ENCODE measurements at regions not wholly inside any gene's neighbourhood (a gene's known extent, or its start where the extent isn't known, plus 50 kb on each side); places are given as distances from the start of the nearest gene placed in this dataset.
"Not testable (repeated sequence)": the region's sequence is repeated elsewhere in the genome, so short reads cannot be mapped to it uniquely, and the experiment has no call there.

DNA sequence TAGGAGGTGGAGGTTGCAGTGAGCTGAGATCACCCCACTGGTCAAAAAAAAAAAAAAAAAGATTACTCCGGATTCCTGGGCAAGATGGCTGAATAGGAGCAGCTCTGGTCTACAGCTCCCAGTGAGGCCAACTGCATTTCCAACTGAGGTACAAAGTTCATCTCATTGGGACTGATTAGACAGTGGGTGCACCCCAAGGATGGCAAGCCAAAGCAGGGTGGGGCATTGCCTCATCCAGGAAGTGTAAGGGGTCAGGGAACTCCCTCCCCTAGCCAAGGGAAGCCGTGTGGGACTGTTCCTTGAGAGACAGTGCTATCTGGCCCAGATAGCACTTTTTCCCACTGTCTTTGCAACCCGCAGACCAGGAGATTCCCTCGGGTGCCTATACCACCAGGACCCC is 70.7 kb downstream of the CARTPT start:
- WGBS, result 87% methylated on average over 4 of the region's 4 CpGs
- Histone ChIP-seq H3K9me3 (peaks cover 0 to 7% (median 2%) of the 10 kb centered on the region in 4 donors), H3K27ac (replicated peaks in 1 of 4) (no peak overlapping the region), H3K27me3 (no peaks in the 10 kb centered on the region), H3K4me1 (no peaks in the 10 kb centered on the region), H3K4me3 (no peak overlapping the region), H3K36me3 (no peaks in the 10 kb centered on the region)
- intact Hi-C loops (cut with DNase I), result no loop called here
- DNase-seq (ENCODE audit: extremely low spot score), result no peak
- TF ChIP-seq POLR2AphosphoS5 (IDR thresholded peaks at IDR 0.05) (no peak), EP300 (IDR thresholded peaks at IDR 0.05) (no peak), POLR2A (IDR thresholded peaks at IDR 0.05; ENCODE audit: low read depth) (no peak)
- TF ChIP-seq, protein P1, sequence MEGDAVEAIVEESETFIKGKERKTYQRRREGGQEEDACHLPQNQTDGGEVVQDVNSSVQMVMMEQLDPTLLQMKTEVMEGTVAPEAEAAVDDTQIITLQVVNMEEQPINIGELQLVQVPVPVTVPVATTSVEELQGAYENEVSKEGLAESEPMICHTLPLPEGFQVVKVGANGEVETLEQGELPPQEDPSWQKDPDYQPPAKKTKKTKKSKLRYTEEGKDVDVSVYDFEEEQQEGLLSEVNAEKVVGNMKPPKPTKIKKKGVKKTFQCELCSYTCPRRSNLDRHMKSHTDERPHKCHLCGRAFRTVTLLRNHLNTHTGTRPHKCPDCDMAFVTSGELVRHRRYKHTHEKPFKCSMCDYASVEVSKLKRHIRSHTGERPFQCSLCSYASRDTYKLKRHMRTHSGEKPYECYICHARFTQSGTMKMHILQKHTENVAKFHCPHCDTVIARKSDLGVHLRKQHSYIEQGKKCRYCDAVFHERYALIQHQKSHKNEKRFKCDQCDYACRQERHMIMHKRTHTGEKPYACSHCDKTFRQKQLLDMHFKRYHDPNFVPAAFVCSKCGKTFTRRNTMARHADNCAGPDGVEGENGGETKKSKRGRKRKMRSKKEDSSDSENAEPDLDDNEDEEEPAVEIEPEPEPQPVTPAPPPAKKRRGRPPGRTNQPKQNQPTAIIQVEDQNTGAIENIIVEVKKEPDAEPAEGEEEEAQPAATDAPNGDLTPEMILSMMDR (IDR thresholded peaks at IDR 0.05), result no peak

DNA sequence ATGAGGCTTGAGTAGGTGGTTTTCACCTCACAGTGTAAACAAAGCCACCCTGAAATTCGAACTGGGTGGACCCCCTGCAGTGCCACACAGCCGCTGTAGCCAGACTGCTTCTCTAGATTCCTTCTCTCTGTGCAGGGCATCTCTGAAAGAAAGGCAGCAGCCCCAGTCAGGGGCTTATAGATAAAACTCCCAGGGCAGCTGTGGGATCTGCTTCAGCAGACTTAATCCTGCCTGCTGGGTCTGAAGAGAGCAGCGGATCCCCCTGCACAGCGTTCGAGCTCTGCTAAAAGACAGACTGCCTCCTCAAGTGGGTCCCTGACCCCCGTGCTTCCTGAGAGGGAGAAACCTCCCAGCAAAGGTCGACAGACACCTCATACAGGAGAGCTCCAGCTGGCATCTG is 71.4 kb downstream of the CARTPT start:
- H3K4me1 ChIP-seq, result no peaks in the 10 kb centered on the region
- no peak for TF ChIP-seq POLR2AphosphoS5 (IDR thresholded peaks at IDR 0.05)
- TF ChIP-seq POLR2A (IDR thresholded peaks at IDR 0.05; ENCODE audit: low read depth), result no peak
- TF ChIP-seq, protein P1 (IDR thresholded peaks at IDR 0.05), result no peak
- TF ChIP-seq EP300 (IDR thresholded peaks at IDR 0.05), result no peak
- no peaks in the 10 kb centered on the region for H3K36me3 ChIP-seq
- intact Hi-C loops (cut with DNase I), result no loop called here
- no peaks in the 10 kb centered on the region for H3K27me3 ChIP-seq
- 57% methylated on average over 5 of the region's 7 CpGs for WGBS
- H3K27ac ChIP-seq (replicated peaks in 1 of 4), result no peak overlapping the region
- H3K4me3 ChIP-seq, result no peak overlapping the region
- H3K9me3 ChIP-seq, result peaks cover 0 to 7% (median 2%) of the 10 kb centered on the region in 4 donors
- no peak for DNase-seq (ENCODE audit: extremely low spot score)

DNA sequence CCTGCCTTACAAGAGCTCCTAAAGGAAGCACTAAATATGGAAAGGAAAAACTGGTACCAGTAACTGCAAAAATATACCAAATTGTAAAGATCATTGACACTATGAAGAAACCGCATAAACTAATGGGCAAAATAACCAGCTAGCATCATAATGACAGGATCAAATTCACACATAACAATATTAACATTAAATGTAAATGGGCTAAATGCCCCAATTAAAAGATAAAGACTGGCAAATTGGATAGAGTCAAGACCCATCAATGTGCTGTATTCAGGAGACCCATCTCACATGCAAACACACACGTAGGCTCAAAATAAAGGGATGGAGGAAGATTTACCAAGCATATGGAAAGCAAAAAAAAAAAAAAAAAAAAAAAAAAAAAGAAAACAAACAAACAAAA is 73.0 kb downstream of the CARTPT start:
- H3K36me3 ChIP-seq; H3K27ac ChIP-seq (replicated peaks in 1 of 4); intact Hi-C loops (cut with DNase I); H3K4me3 ChIP-seq; DNase-seq (ENCODE audit: extremely low spot score); H3K4me1 ChIP-seq; H3K9me3 ChIP-seq; H3K27me3 ChIP-seq: not testable (repeated sequence)
- 90% methylated on average over 2 of the region's 2 CpGs for WGBS

DNA sequence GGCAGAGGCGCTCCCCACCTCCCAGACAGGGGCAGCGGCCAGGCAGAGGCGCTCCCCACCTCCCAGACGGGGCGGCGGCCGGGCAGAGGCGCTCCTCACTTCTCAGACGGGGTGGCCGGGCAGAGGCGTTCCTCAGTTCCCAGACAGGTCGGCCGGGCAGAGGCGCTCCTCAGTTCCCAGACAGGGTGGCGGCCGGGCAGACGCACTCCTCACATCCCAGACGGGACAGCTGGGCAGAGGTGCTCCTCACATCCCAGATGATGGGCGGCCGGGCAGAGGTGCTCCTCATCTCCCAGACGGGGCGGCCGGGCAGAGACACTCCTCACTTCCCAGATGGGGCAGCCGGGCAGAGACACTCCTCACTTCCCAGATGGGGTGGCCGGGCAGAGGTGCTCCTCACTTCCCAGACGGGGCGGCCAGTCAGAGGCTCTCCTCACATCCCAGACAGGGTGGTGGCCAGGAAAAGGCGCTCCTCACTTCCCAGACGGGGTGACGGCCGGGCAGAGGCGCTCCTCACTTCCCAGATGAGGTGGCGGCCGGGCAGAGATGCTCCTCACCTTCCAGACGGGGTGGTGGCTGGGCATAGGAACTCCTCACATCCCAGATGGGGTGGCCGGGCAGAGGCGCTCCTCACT is 75.1 kb downstream of the CARTPT start:
- Histone ChIP-seq H3K36me3 (no peaks in the 10 kb centered on the region), H3K27ac (replicated peaks in 1 of 4) (no peak overlapping the region), H3K9me3 (peaks cover 0 to 7% (median 2%) of the 10 kb centered on the region in 4 donors), H3K27me3 (no peaks in the 10 kb centered on the region), H3K4me3 (no peak overlapping the region), H3K4me1 (no peaks in the 10 kb centered on the region)
- WGBS, result 91% methylated on average over 17 of the region's 37 CpGs
- intact Hi-C loops (cut with DNase I), result no loop called here
- no peak for DNase-seq (ENCODE audit: extremely low spot score)
- TF ChIP-seq POLR2AphosphoS5 (IDR thresholded peaks at IDR 0.05), result no peak

DNA sequence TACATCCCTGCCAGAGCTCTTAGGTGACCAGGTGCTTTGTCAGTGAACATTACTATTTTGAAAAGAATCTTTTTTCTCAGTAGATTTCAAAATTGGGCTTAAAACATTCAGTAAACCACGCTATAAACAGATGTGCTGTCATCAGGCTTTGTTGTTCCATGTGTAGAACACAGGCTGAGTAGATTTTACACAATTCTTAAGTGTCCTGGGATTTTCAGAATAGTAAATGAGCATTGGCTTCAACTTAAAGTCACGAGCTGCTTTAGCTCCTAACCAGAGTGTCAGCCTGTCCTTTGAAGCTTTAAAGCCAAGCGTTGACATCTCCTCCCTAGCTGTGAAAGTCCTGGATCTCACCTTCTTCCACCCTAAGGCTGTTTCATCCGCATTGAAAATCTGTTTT is 83.6 kb downstream of the CARTPT start:
- TF ChIP-seq EP300 (IDR thresholded peaks at IDR 0.05), result no peak
- TF ChIP-seq, protein P1 (IDR thresholded peaks at IDR 0.05), result no peak
- no peak for TF ChIP-seq POLR2AphosphoS5 (IDR thresholded peaks at IDR 0.05)
- TF ChIP-seq POLR2A (IDR thresholded peaks at IDR 0.05; ENCODE audit: low read depth), result no peak

DNA sequence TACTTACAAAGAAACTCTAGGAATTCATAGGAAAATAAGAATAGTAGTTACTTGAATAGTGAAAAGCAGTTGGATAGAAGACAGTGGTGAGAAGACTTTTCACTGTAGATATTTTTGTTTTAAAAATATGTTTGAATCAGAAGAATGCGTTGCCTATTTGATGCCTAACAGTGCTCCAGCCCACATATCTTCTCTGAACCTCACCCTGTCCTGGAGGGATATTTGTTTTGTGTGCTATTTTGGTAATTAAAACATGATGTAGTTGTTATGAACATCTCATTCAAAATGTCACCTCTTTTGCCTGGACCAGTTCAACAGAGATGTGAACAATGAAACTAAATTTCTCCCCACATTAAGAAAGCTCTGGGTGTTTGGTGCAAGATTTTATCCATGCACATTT is 87.6 kb downstream of the CARTPT start:
- Histone ChIP-seq H3K36me3 (no peaks in the 10 kb centered on the region), H3K9me3 (no peaks in the 10 kb centered on the region), H3K4me1 (peaks cover 9 to 24% (median 18%) of the 10 kb centered on the region in 4 donors), H3K27ac (replicated peaks in 1 of 4) (no peak overlapping the region), H3K4me3 (no peak overlapping the region), H3K27me3 (no peaks in the 10 kb centered on the region)
- DNase-seq (ENCODE audit: extremely low spot score), result no peak
- WGBS, result 90% methylated on average over 1 of the region's 1 CpG
- TF ChIP-seq POLR2A (IDR thresholded peaks at IDR 0.05; ENCODE audit: low read depth), result no peak
- no peak for TF ChIP-seq POLR2AphosphoS5 (IDR thresholded peaks at IDR 0.05)
- no peak for TF ChIP-seq EP300 (IDR thresholded peaks at IDR 0.05)
- TF ChIP-seq, protein P1 (IDR thresholded peaks at IDR 0.05), result no peak
- intact Hi-C loops (cut with DNase I), result no loop called here

More for the DNA sequence above, 83.6 kb downstream of the CARTPT start:
- Histone ChIP-seq H3K36me3 (no peaks in the 10 kb centered on the region), H3K4me1 (no peaks in the 10 kb centered on the region), H3K27me3 (no peaks in the 10 kb centered on the region), H3K27ac (replicated peaks in 1 of 4) (no peak overlapping the region), H3K9me3 (no peaks in the 10 kb centered on the region), H3K4me3 (no peak overlapping the region)
- intact Hi-C loops (cut with DNase I), result no loop called here
- DNase-seq (ENCODE audit: extremely low spot score), result no peak
- 69% methylated on average over 4 of the region's 4 CpGs for WGBS

All from esophagus muscularis mucosa (tissue), 4 donors.